ENCODE measurements at regions not wholly inside any gene's neighbourhood (a gene's known extent, or its start where the extent isn't known, plus 50 kb on each side); places are given as distances from the start of the nearest gene placed in this dataset.
"Not testable (repeated sequence)": the region's sequence is repeated elsewhere in the genome, so short reads cannot be mapped to it uniquely, and the experiment has no call there.

- Mint-ChIP-seq H3K27ac (no peak overlapping the region), H3K27me3 (ENCODE audit: low read depth) (peaks cover 8% of the 10 kb centered on the region), H3K36me3 (ENCODE audit: low read depth) (no peaks in the 10 kb centered on the region), H3K4me1 (ENCODE audit: low read depth) (no peaks in the 10 kb centered on the region), H3K4me3 (no peak overlapping the region), H3K9me3 (no peaks in the 10 kb centered on the region)
- DNase-seq (ENCODE audit: low spot score) = no peak
Measured at GRCh38 chr2:20125616-20126015, 74.2 kb upstream of the LAPTM4A start.

- DNase-seq (ENCODE audit: low spot score) = no peak
- no peak overlapping the region for H3K27ac Mint-ChIP-seq
- no peaks in the 10 kb centered on the region for H3K9me3 Mint-ChIP-seq
- peaks cover 5% of the 10 kb centered on the region for H3K27me3 Mint-ChIP-seq (ENCODE audit: low read depth)
- H3K36me3 Mint-ChIP-seq (ENCODE audit: low read depth) = no peaks in the 10 kb centered on the region
- H3K4me1 Mint-ChIP-seq (ENCODE audit: low read depth) = no peaks in the 10 kb centered on the region
- H3K4me3 Mint-ChIP-seq = no peak overlapping the region
Measured at GRCh38 chr2:20125164-20125563, 73.7 kb upstream of the LAPTM4A start.

GRCh38 chr2:20123871-20124594 lies 72.6 kb upstream of the LAPTM4A start:
- no peaks in the 10 kb centered on the region for H3K9me3 Mint-ChIP-seq
- no peak overlapping the region for H3K4me3 Mint-ChIP-seq
- no peaks in the 10 kb centered on the region for H3K36me3 Mint-ChIP-seq (ENCODE audit: low read depth)
- peaks cover 5% of the 10 kb centered on the region for H3K27me3 Mint-ChIP-seq (ENCODE audit: low read depth)
- no peak overlapping the region for H3K27ac Mint-ChIP-seq
- no peak for DNase-seq (ENCODE audit: low spot score)
- H3K4me1 Mint-ChIP-seq (ENCODE audit: low read depth) = no peaks in the 10 kb centered on the region

- no peak overlapping the region for H3K4me3 Mint-ChIP-seq
- H3K36me3 Mint-ChIP-seq (ENCODE audit: low read depth) = no peaks in the 10 kb centered on the region
- no peaks in the 10 kb centered on the region for H3K4me1 Mint-ChIP-seq (ENCODE audit: low read depth)
- no peak overlapping the region for H3K27ac Mint-ChIP-seq
- peaks cover 5% of the 10 kb centered on the region for H3K27me3 Mint-ChIP-seq (ENCODE audit: low read depth)
- DNase-seq (ENCODE audit: low spot score) = no peak
- H3K9me3 Mint-ChIP-seq = no peaks in the 10 kb centered on the region
Measured at GRCh38 chr2:20122864-20123263, 71.4 kb upstream of the LAPTM4A start.

- H3K4me1 Mint-ChIP-seq (ENCODE audit: low read depth) = no peaks in the 10 kb centered on the region
- H3K27me3 Mint-ChIP-seq (ENCODE audit: low read depth) = peaks cover 5% of the 10 kb centered on the region
- no peaks in the 10 kb centered on the region for H3K36me3 Mint-ChIP-seq (ENCODE audit: low read depth)
- no peak overlapping the region for H3K4me3 Mint-ChIP-seq
- no peak for DNase-seq (ENCODE audit: low spot score)
- no peaks in the 10 kb centered on the region for H3K9me3 Mint-ChIP-seq
- no peak overlapping the region for H3K27ac Mint-ChIP-seq
Measured at GRCh38 chr2:20120569-20121416, 69.4 kb upstream of the LAPTM4A start.

GRCh38 chr2:20118051-20118450 lies 66.6 kb upstream of the LAPTM4A start:
- peaks cover 5% of the 10 kb centered on the region for H3K27me3 Mint-ChIP-seq (ENCODE audit: low read depth)
- no peak for DNase-seq (ENCODE audit: low spot score)
- H3K4me1 Mint-ChIP-seq (ENCODE audit: low read depth) = no peaks in the 10 kb centered on the region
- no peaks in the 10 kb centered on the region for H3K36me3 Mint-ChIP-seq (ENCODE audit: low read depth)
- H3K9me3 Mint-ChIP-seq = no peaks in the 10 kb centered on the region
- H3K4me3 Mint-ChIP-seq = no peak overlapping the region
- H3K27ac Mint-ChIP-seq = no peak overlapping the region

GRCh38 chr2:20115902-20116301 lies 64.5 kb upstream of the LAPTM4A start:
- no peaks in the 10 kb centered on the region for H3K4me1 Mint-ChIP-seq (ENCODE audit: low read depth)
- H3K4me3 Mint-ChIP-seq = no peak overlapping the region
- no peak overlapping the region for H3K27ac Mint-ChIP-seq
- DNase-seq (ENCODE audit: low spot score) = no peak
- no peaks in the 10 kb centered on the region for H3K36me3 Mint-ChIP-seq (ENCODE audit: low read depth)
- no peaks in the 10 kb centered on the region for H3K9me3 Mint-ChIP-seq
- no peaks in the 10 kb centered on the region for H3K27me3 Mint-ChIP-seq (ENCODE audit: low read depth)

- Mint-ChIP-seq H3K4me1 (ENCODE audit: low read depth) (no peaks in the 10 kb centered on the region), H3K36me3 (ENCODE audit: low read depth) (no peaks in the 10 kb centered on the region), H3K27ac (no peak overlapping the region), H3K9me3 (no peaks in the 10 kb centered on the region), H3K4me3 (no peak overlapping the region), H3K27me3 (ENCODE audit: low read depth) (no peaks in the 10 kb centered on the region)
- DNase-seq (ENCODE audit: low spot score) = no peak
Measured at GRCh38 chr2:20115374-20115773, 63.9 kb upstream of the LAPTM4A start.

GRCh38 chr2:20113986-20114938 lies 62.8 kb upstream of the LAPTM4A start:
- Mint-ChIP-seq H3K36me3 (ENCODE audit: low read depth) (no peaks in the 10 kb centered on the region), H3K4me3 (no peak overlapping the region), H3K9me3 (no peaks in the 10 kb centered on the region)

GRCh38 chr2:20113004-20113796 lies 61.8 kb upstream of the LAPTM4A start:
- no peaks in the 10 kb centered on the region for H3K36me3 Mint-ChIP-seq (ENCODE audit: low read depth)
- no peaks in the 10 kb centered on the region for H3K9me3 Mint-ChIP-seq
- H3K4me3 Mint-ChIP-seq = no peak overlapping the region
- H3K27me3 Mint-ChIP-seq (ENCODE audit: low read depth) = no peaks in the 10 kb centered on the region
- no peaks in the 10 kb centered on the region for H3K4me1 Mint-ChIP-seq (ENCODE audit: low read depth)
- DNase-seq (ENCODE audit: low spot score) = no peak
- H3K27ac Mint-ChIP-seq = no peak overlapping the region

More at GRCh38 chr2:20113986-20114938, 62.8 kb upstream of the LAPTM4A start:
- H3K27me3 Mint-ChIP-seq (ENCODE audit: low read depth) = no peaks in the 10 kb centered on the region
- no peak overlapping the region for H3K27ac Mint-ChIP-seq
- DNase-seq (ENCODE audit: low spot score) = no peak
- H3K4me1 Mint-ChIP-seq (ENCODE audit: low read depth) = no peaks in the 10 kb centered on the region

- not testable (repeated sequence) for H3K4me3 Mint-ChIP-seq; H3K27me3 Mint-ChIP-seq (ENCODE audit: low read depth)
Measured at GRCh38 chr2:20112361-20112760, 60.9 kb upstream of the LAPTM4A start.

GRCh38 chr2:20111311-20112131 lies 60.1 kb upstream of the LAPTM4A start:
- no peak for DNase-seq (ENCODE audit: low spot score)
- no peaks in the 10 kb centered on the region for H3K36me3 Mint-ChIP-seq (ENCODE audit: low read depth)
- no peak overlapping the region for H3K4me3 Mint-ChIP-seq
- H3K4me1 Mint-ChIP-seq (ENCODE audit: low read depth) = peaks cover 2% of the 10 kb centered on the region
- H3K27me3 Mint-ChIP-seq (ENCODE audit: low read depth) = peaks cover 3% of the 10 kb centered on the region
- H3K9me3 Mint-ChIP-seq = no peaks in the 10 kb centered on the region
- no peak overlapping the region for H3K27ac Mint-ChIP-seq

More at GRCh38 chr2:20112361-20112760, 60.9 kb upstream of the LAPTM4A start:
- H3K4me1 Mint-ChIP-seq (ENCODE audit: low read depth); DNase-seq (ENCODE audit: low spot score); H3K9me3 Mint-ChIP-seq; H3K36me3 Mint-ChIP-seq (ENCODE audit: low read depth); H3K27ac Mint-ChIP-seq: not testable (repeated sequence)

Measured in T-helper 2 cell treated with Interferon-gamma antibody and Interleukin-4, amounts not matched to agents 5 μg/mL and 100 μg/mL, for 36 hours (primary cell).